ENCODE measurements at regions not wholly inside any gene's neighbourhood (a gene's known extent, or its start where the extent isn't known, plus 50 kb on each side); places are given as distances from the start of the nearest gene placed in this dataset.
"Not testable (repeated sequence)": the region's sequence is repeated elsewhere in the genome, so short reads cannot be mapped to it uniquely, and the experiment has no call there.

GRCh38 chr7:3144776-3145125, 101.1 kb upstream of the CARD11 start:
- not testable (repeated sequence) for H3K36me3 Mint-ChIP-seq; H3K4me3 Mint-ChIP-seq; ATAC-seq (replicated peaks)

DNA sequence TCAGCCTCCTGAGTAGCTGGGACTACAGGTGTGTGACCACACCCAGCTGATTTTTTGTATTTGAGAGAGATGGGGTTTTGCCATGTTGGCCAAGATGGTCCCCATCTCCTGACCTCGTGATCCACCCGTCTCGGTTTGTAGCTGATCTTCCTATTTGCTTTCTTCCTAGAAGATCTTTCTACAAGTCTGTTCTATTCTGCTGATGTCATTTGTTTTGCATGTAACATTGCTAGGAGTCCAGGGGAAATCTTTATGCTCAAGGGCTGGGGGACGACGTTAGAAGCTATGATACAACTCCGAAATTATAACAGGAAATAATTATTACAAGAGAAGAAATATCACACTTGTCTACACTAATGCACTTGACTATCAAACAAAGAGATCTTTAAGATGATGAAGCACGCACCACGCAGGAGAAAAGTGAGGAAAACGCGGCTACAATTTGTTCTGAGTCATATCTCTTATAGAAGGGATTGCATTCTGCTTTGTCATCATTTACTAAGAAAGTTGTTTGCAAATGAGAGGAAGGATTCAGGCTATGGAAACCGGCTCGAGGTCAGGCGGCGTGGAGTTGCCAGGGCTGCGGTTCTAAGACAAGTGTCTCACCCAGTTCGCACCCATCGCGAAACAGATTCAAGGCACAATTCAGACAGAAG, 103.0 kb upstream of the CARD11 start:
- no peak for DNase-seq
- H3K4me3 Mint-ChIP-seq: no peak overlapping the region
- H3K27ac Mint-ChIP-seq: no peak overlapping the region
- H3K4me1 Mint-ChIP-seq: peaks cover 22 to 36% of the 10 kb centered on the region in 2 donors
- no peaks in the 10 kb centered on the region for H3K9me3 Mint-ChIP-seq
- no peaks in the 10 kb centered on the region for H3K36me3 Mint-ChIP-seq
- no peaks in the 10 kb centered on the region for H3K27me3 Mint-ChIP-seq
- no peak for ATAC-seq (replicated peaks)

More at GRCh38 chr7:3144776-3145125, 101.1 kb upstream of the CARD11 start:
- H3K9me3 Mint-ChIP-seq, DNase-seq, H3K27ac Mint-ChIP-seq, H3K27me3 Mint-ChIP-seq: not testable (repeated sequence)
- H3K4me1 Mint-ChIP-seq: peaks cover 11 to 28% of the 10 kb centered on the region in 2 donors

- H3K27ac Mint-ChIP-seq; H3K4me3 Mint-ChIP-seq; H3K9me3 Mint-ChIP-seq; DNase-seq; ATAC-seq (replicated peaks); H3K36me3 Mint-ChIP-seq; H3K27me3 Mint-ChIP-seq: not testable (repeated sequence)
- peaks cover 33 to 52% of the 10 kb centered on the region in 2 donors for H3K4me1 Mint-ChIP-seq
Observed at GRCh38 chr7:3148471-3148870, 104.8 kb upstream of the CARD11 start.

- Mint-ChIP-seq H3K27me3 (no peaks in the 10 kb centered on the region), H3K27ac (peak overlapping the region; percentile 63), H3K4me1 (peaks cover 38 to 61% of the 10 kb centered on the region in 2 donors), H3K36me3 (no peaks in the 10 kb centered on the region), H3K9me3 (no peaks in the 10 kb centered on the region), H3K4me3 (no peak overlapping the region)
- peak; percentile 34 to 35 for ATAC-seq (replicated peaks)
- no peak for DNase-seq
Observed at GRCh38 chr7:3149231-3149995, 105.7 kb upstream of the CARD11 start.

DNA sequence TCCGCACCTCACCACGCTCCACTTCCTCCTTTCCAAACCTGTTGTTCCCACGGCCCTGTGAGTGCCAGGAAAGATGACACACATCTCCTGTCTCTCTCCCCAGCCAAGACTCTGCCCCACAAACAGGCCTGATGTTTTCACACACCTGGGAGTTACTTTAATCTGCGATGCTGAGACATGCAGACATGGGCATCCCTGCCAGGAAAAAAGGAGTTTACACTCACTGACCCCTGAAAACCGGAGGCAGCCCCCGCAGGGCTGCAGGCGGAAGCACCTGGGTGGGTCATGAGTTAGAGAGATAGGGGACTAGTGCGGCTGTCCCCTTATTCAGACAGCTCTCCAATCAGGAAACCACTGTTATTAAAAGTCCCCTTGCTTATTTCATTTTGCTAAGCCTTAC, 106.4 kb upstream of the CARD11 start:
- ATAC-seq (replicated peaks) (peak; percentile 66 to 78), DNase-seq (peak; percentile 34)
- Mint-ChIP-seq H3K27me3 (no peaks in the 10 kb centered on the region), H3K36me3 (no peaks in the 10 kb centered on the region), H3K27ac (peak overlapping the region; percentile 63), H3K4me3 (peak overlapping the region in 1 of 2 donors; percentile 15), H3K9me3 (peaks cover 0 to 1% of the 10 kb centered on the region in 2 donors), H3K4me1 (peaks cover 44 to 67% of the 10 kb centered on the region in 2 donors)

- Mint-ChIP-seq H3K4me1 (peaks cover 41 to 64% of the 10 kb centered on the region in 2 donors), H3K4me3 (peak overlapping the region in 1 of 2 donors; percentile 57)
Observed at GRCh38 chr7:3151784-3152183, 108.1 kb upstream of the CARD11 start.

GRCh38 chr7:3152714-3153113, 109.0 kb upstream of the CARD11 start:
- Mint-ChIP-seq H3K9me3 (peaks cover 0 to 1% of the 10 kb centered on the region in 2 donors), H3K4me1 (peaks cover 39 to 68% of the 10 kb centered on the region in 2 donors), H3K36me3 (no peaks in the 10 kb centered on the region), H3K27me3 (peaks cover 0 to under 1% of the 10 kb centered on the region in 2 donors), H3K27ac (no peak overlapping the region), H3K4me3 (no peak overlapping the region)
- ATAC-seq (replicated peaks) (no peak), DNase-seq (no peak)

More at GRCh38 chr7:3151784-3152183, 108.1 kb upstream of the CARD11 start:
- H3K36me3 Mint-ChIP-seq: no peaks in the 10 kb centered on the region
- H3K27ac Mint-ChIP-seq: no peak overlapping the region
- no peaks in the 10 kb centered on the region for H3K27me3 Mint-ChIP-seq
- no peak for DNase-seq
- peaks cover 0 to 1% of the 10 kb centered on the region in 2 donors for H3K9me3 Mint-ChIP-seq
- peak; percentile 38 to 45 for ATAC-seq (replicated peaks)

GRCh38 chr7:3153118-3153517, 109.5 kb upstream of the CARD11 start:
- ATAC-seq (replicated peaks): no peak

GRCh38 chr7:3154317-3154716, 110.7 kb upstream of the CARD11 start:
- H3K27me3 Mint-ChIP-seq: peaks cover 0 to 5% of the 10 kb centered on the region in 2 donors
- no peaks in the 10 kb centered on the region for H3K36me3 Mint-ChIP-seq
- peak overlapping the region; percentile 47 for H3K27ac Mint-ChIP-seq
- peaks cover 41 to 64% of the 10 kb centered on the region in 2 donors for H3K4me1 Mint-ChIP-seq
- H3K9me3 Mint-ChIP-seq: peaks cover 0 to 1% of the 10 kb centered on the region in 2 donors
- no peak overlapping the region for H3K4me3 Mint-ChIP-seq
- DNase-seq (no peak), ATAC-seq (replicated peaks) (peak in 1 of 2 donors; percentile 12)

More at GRCh38 chr7:3153118-3153517, 109.5 kb upstream of the CARD11 start:
- Mint-ChIP-seq H3K4me3 (no peak overlapping the region), H3K27me3 (peaks cover 0 to 5% of the 10 kb centered on the region in 2 donors), H3K4me1 (peaks cover 41 to 72% of the 10 kb centered on the region in 2 donors), H3K27ac (no peak overlapping the region), H3K36me3 (no peaks in the 10 kb centered on the region), H3K9me3 (peaks cover 0 to 1% of the 10 kb centered on the region in 2 donors)
- no peak for DNase-seq

- peaks cover 37 to 58% of the 10 kb centered on the region in 2 donors for H3K4me1 Mint-ChIP-seq
- ATAC-seq (replicated peaks) (peak; percentile 43 to 52), DNase-seq (peak; percentile 41)
- peaks cover 0 to 1% of the 10 kb centered on the region in 2 donors for H3K9me3 Mint-ChIP-seq
- H3K36me3 Mint-ChIP-seq: no peaks in the 10 kb centered on the region
- H3K4me3 Mint-ChIP-seq: no peak overlapping the region
- H3K27ac Mint-ChIP-seq: peak overlapping the region; percentile 1
- H3K27me3 Mint-ChIP-seq: peaks cover 0 to 5% of the 10 kb centered on the region in 2 donors
Observed at GRCh38 chr7:3154881-3155494, 111.3 kb upstream of the CARD11 start.

GRCh38 chr7:3156508-3156907, 112.8 kb upstream of the CARD11 start:
- H3K4me1 Mint-ChIP-seq: peaks cover 30 to 48% of the 10 kb centered on the region in 2 donors
- H3K27me3 Mint-ChIP-seq: peaks cover 0 to 5% of the 10 kb centered on the region in 2 donors
- peaks cover 0 to 1% of the 10 kb centered on the region in 2 donors for H3K9me3 Mint-ChIP-seq
- no peaks in the 10 kb centered on the region for H3K36me3 Mint-ChIP-seq
- DNase-seq (no peak), ATAC-seq (replicated peaks) (no peak)
- no peak overlapping the region for H3K27ac Mint-ChIP-seq
- no peak overlapping the region for H3K4me3 Mint-ChIP-seq

GRCh38 chr7:3157566-3158287, 114.1 kb upstream of the CARD11 start:
- H3K4me3 Mint-ChIP-seq: peak overlapping the region in 1 of 2 donors; percentile 18
- no peak overlapping the region for H3K27ac Mint-ChIP-seq
- ATAC-seq (replicated peaks): no peak
- peaks cover 20 to 36% of the 10 kb centered on the region in 2 donors for H3K4me1 Mint-ChIP-seq
- peaks cover 0 to 5% of the 10 kb centered on the region in 2 donors for H3K9me3 Mint-ChIP-seq
- no peak for DNase-seq
- H3K36me3 Mint-ChIP-seq: no peaks in the 10 kb centered on the region
- H3K27me3 Mint-ChIP-seq: peaks cover 0 to 5% of the 10 kb centered on the region in 2 donors

GRCh38 chr7:3158341-3158760, 114.7 kb upstream of the CARD11 start:
- H3K4me3 Mint-ChIP-seq: no peak overlapping the region
- ATAC-seq (replicated peaks): no peak
- no peak overlapping the region for H3K27ac Mint-ChIP-seq
- peaks cover 0 to 4% of the 10 kb centered on the region in 2 donors for H3K36me3 Mint-ChIP-seq
- no peak for DNase-seq
- peaks cover 0 to 5% of the 10 kb centered on the region in 2 donors for H3K27me3 Mint-ChIP-seq
- peaks cover 0 to 8% of the 10 kb centered on the region in 2 donors for H3K9me3 Mint-ChIP-seq
- H3K4me1 Mint-ChIP-seq: peaks cover 18 to 32% of the 10 kb centered on the region in 2 donors

GRCh38 chr7:3159039-3159438, 115.4 kb upstream of the CARD11 start:
- peaks cover 0 to 8% of the 10 kb centered on the region in 2 donors for H3K9me3 Mint-ChIP-seq
- H3K4me3 Mint-ChIP-seq: no peak overlapping the region
- H3K27me3 Mint-ChIP-seq: peaks cover 0 to 7% of the 10 kb centered on the region in 2 donors
- peaks cover 13 to 25% of the 10 kb centered on the region in 2 donors for H3K4me1 Mint-ChIP-seq
- H3K36me3 Mint-ChIP-seq: peaks cover 0 to 4% of the 10 kb centered on the region in 2 donors
- DNase-seq (no peak), ATAC-seq (replicated peaks) (no peak)
- H3K27ac Mint-ChIP-seq: peak overlapping the region; percentile 63
